BE2C (cell line): ENCODE measurements at regions not wholly inside any gene's neighbourhood (a gene's known extent, or its start where the extent isn't known, plus 50 kb on each side); places are given as distances from the start of the nearest gene placed in this dataset.

Experiments
- DNase-seq: peaks from one replicate; pipeline ENCODE4 v3.0.0-alpha.2; 2020
- H3K27me3 ChIP-seq: fragments of 250-450 bp; sonication (Bioruptor Pico); 2 replicates; pipeline ENCODE4 v1.5.1; 2020; ENCODE audit warnings: mild to moderate bottlenecking
- H3K36me3 ChIP-seq: fragments of 250-450 bp; sonication (Bioruptor Pico); 2 replicates; pipeline ENCODE4 v1.5.1; 2020; ENCODE audit warnings: mild to moderate bottlenecking
- H3K4me1 ChIP-seq: fragments of 250-450 bp; sonication (Bioruptor Pico); 2 replicates; pipeline ENCODE4 v1.5.1; 2020
- H3K4me3 ChIP-seq: 2 replicates; pipeline ENCODE4 v1.5.1; 2011; ENCODE audit warnings: low read depth, low read length
- H3K9me3 ChIP-seq: fragments of 250-450 bp; sonication (Bioruptor Pico); 2 replicates; pipeline ENCODE4 v1.5.1; 2020
- CTCF ChIP-seq: IDR thresholded peaks from 2 replicates; pipeline ENCODE4 v1.5.1; 2012; ENCODE audit warnings: mild to moderate bottlenecking, low read depth, low read length

DNA sequence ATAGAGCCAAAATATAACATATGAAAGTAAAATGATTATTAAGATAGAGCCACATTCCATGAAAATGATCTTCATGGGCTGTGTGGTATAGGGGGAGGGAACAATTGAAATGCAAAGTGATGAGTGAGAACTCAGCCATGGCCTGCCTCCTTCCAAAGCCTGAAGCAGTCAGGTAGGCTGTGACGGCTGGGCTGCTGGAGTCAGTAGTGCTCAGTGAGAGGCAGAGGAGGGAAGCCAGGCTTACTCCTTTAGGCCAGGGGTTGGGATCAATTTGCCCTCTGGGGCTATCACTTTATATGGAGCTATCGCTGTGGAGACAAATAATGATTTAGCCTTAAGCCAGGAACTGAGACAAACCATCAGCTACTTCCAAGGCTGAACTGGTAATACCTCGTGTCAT, 654.9 kb downstream of the FGF9 start:
- Histone ChIP-seq H3K4me1 (no peaks in the 10 kb centered on the region), H3K9me3 (no peaks in the 10 kb centered on the region), H3K36me3 (no peaks in the 10 kb centered on the region), H3K27me3 (no peaks in the 10 kb centered on the region), H3K4me3 (no peak overlapping the region)
- no peak for TF ChIP-seq CTCF
- no peak for DNase-seq

GRCh38 chr13:22332416-22332815, 661.5 kb downstream of the FGF9 start:
- no peaks in the 10 kb centered on the region for H3K27me3 ChIP-seq
- H3K4me3 ChIP-seq: no peak overlapping the region
- no peaks in the 10 kb centered on the region for H3K9me3 ChIP-seq
- H3K4me1 ChIP-seq: no peaks in the 10 kb centered on the region
- no peaks in the 10 kb centered on the region for H3K36me3 ChIP-seq
- TF ChIP-seq CTCF: no peak
- no peak for DNase-seq

- no peaks in the 10 kb centered on the region for H3K9me3 ChIP-seq
- no peaks in the 10 kb centered on the region for H3K27me3 ChIP-seq
- no peak for DNase-seq
- H3K4me1 ChIP-seq: no peaks in the 10 kb centered on the region
- H3K36me3 ChIP-seq: no peaks in the 10 kb centered on the region
- TF ChIP-seq CTCF: no peak
- no peak overlapping the region for H3K4me3 ChIP-seq
Observed at GRCh38 chr13:22336460-22336859, 665.6 kb downstream of the FGF9 start.

GRCh38 chr13:22357132-22357531, 686.3 kb downstream of the FGF9 start:
- H3K4me1 ChIP-seq: no peaks in the 10 kb centered on the region
- no peaks in the 10 kb centered on the region for H3K27me3 ChIP-seq
- no peak for DNase-seq
- H3K36me3 ChIP-seq: no peaks in the 10 kb centered on the region
- H3K9me3 ChIP-seq: no peaks in the 10 kb centered on the region
- H3K4me3 ChIP-seq: no peak overlapping the region
- TF ChIP-seq CTCF: no peak

- DNase-seq: no peak
- Histone ChIP-seq H3K36me3 (no peaks in the 10 kb centered on the region), H3K4me3 (no peak overlapping the region), H3K27me3 (no peaks in the 10 kb centered on the region), H3K9me3 (no peaks in the 10 kb centered on the region), H3K4me1 (no peaks in the 10 kb centered on the region)
- no peak for TF ChIP-seq CTCF
Observed at GRCh38 chr13:22369090-22369489, 698.2 kb downstream of the FGF9 start.

- no peak for TF ChIP-seq CTCF
- H3K4me3 ChIP-seq: no peak overlapping the region
- H3K36me3 ChIP-seq: no peaks in the 10 kb centered on the region
- DNase-seq: no peak
- no peaks in the 10 kb centered on the region for H3K9me3 ChIP-seq
- no peaks in the 10 kb centered on the region for H3K4me1 ChIP-seq
- H3K27me3 ChIP-seq: no peaks in the 10 kb centered on the region
Observed at GRCh38 chr13:22369840-22370239, 699.0 kb downstream of the FGF9 start.
